H9 (cell line): ENCODE measurements at regions not wholly inside any gene's neighbourhood (a gene's known extent, or its start where the extent isn't known, plus 50 kb on each side); places are given as distances from the start of the nearest gene placed in this dataset.

Source experiments
- DNase-seq: peaks from one replicate; pipeline ENCODE4 v3.0.0-alpha.2; 2017
- H2AFZ ChIP-seq: one replicate; pipeline ENCODE4 v1.6.1; 2013; ENCODE audit warnings: mild to moderate bottlenecking, low read length, control low read depth, moderate library complexity
- H2AK5ac ChIP-seq: 2 replicates; pipeline ENCODE4 v1.6.1; 2013; ENCODE audit warnings: low read length, control low read depth, mixed read lengths; ENCODE audit not compliant: insufficient read length
- H2BK120ac ChIP-seq: one replicate; pipeline ENCODE4 v1.6.1; 2013; ENCODE audit warnings: low read depth, mild to moderate bottlenecking, low read length, control low read depth, inconsistent platforms; ENCODE audit not compliant: poor library complexity, severe bottlenecking
- H2BK12ac ChIP-seq: 2 replicates; pipeline ENCODE4 v1.6.1; 2013; ENCODE audit warnings: low read length, control low read depth, mixed read lengths, low read depth; ENCODE audit not compliant: insufficient read length
- H2BK15ac ChIP-seq: 2 replicates; pipeline ENCODE4 v1.6.1; 2013; ENCODE audit warnings: low read depth, low read length, control low read depth
- H2BK20ac ChIP-seq: one replicate; pipeline ENCODE4 v1.6.1; 2013; ENCODE audit warnings: low read depth, mild to moderate bottlenecking, low read length, control low read depth, inconsistent platforms; ENCODE audit not compliant: poor library complexity, severe bottlenecking
- H2BK5ac ChIP-seq: 2 replicates; pipeline ENCODE4 v1.6.1; 2013; ENCODE audit warnings: low read length, control low read depth, mixed read lengths; ENCODE audit not compliant: insufficient read length
- H3K14ac ChIP-seq: 2 replicates; pipeline ENCODE4 v1.6.1; 2013; ENCODE audit warnings: low read length, control low read depth; ENCODE audit not compliant: insufficient read depth
- H3K18ac ChIP-seq: 2 replicates; pipeline ENCODE4 v1.6.1; 2013; ENCODE audit warnings: low read depth, mild to moderate bottlenecking, mixed read lengths, low read length, control low read depth; ENCODE audit not compliant: insufficient read length
- H3K23ac ChIP-seq: 2 replicates; pipeline ENCODE4 v1.6.1; 2013; ENCODE audit warnings: low read length, control low read depth, mixed read lengths, low read depth; ENCODE audit not compliant: insufficient read length
- H3K23me2 ChIP-seq: 2 replicates; pipeline ENCODE4 v1.6.1; 2013; ENCODE audit warnings: low read depth, mild to moderate bottlenecking, mixed read lengths, low read length, control low read depth; ENCODE audit not compliant: insufficient read length, poor library complexity, severe bottlenecking
- H3K27ac ChIP-seq: 2 replicates; pipeline ENCODE4 v1.5.1; 2013; ENCODE audit warnings: low read length, control low read depth, mixed read lengths, low read depth; ENCODE audit not compliant: insufficient read length
- H3K27me3 ChIP-seq: 2 replicates; pipeline ENCODE4 v1.6.1; 2013; ENCODE audit warnings: low read length, control low read depth, inconsistent platforms; ENCODE audit not compliant: insufficient read depth
- H3K4ac ChIP-seq: 2 replicates; pipeline ENCODE4 v1.6.1; 2013; ENCODE audit warnings: low read depth, mild to moderate bottlenecking, control low read depth, inconsistent platforms, low read length, moderate library complexity
- H3K4me1 ChIP-seq: 2 replicates; pipeline ENCODE4 v1.6.1; 2013; ENCODE audit warnings: low read length, control low read depth, inconsistent platforms; ENCODE audit not compliant: insufficient read depth
- H3K4me2 ChIP-seq: 2 replicates; pipeline ENCODE4 v1.6.1; 2013; ENCODE audit warnings: low read length, control low read depth, mixed read lengths; ENCODE audit not compliant: insufficient read length, insufficient read depth
- H3K56ac ChIP-seq: 2 replicates; pipeline ENCODE4 v1.6.1; 2013; ENCODE audit warnings: low read depth, mild to moderate bottlenecking, mixed read lengths, low read length, control low read depth; ENCODE audit not compliant: insufficient read length
- H3K79me1 ChIP-seq: 2 replicates; pipeline ENCODE4 v1.6.1; 2013; ENCODE audit warnings: low read depth, mild to moderate bottlenecking, moderate library complexity, low read length, control low read depth, inconsistent platforms; ENCODE audit not compliant: insufficient read depth, poor library complexity, severe bottlenecking
- H3K79me2 ChIP-seq: 2 replicates; pipeline ENCODE4 v1.6.1; 2013; ENCODE audit warnings: low read length, control low read depth, inconsistent platforms; ENCODE audit not compliant: insufficient read depth
- H3K9ac ChIP-seq: 2 replicates; pipeline ENCODE4 v1.6.1; 2013; ENCODE audit warnings: low read length, control low read depth, mixed read lengths; ENCODE audit not compliant: insufficient read length; ENCODE audit errors: extremely low read depth
- H3K9me3 ChIP-seq: one replicate; pipeline ENCODE4 v1.6.1; 2013; ENCODE audit warnings: low read depth, low read length, inconsistent platforms; ENCODE audit not compliant: control insufficient read depth
- H3T11ph ChIP-seq: one replicate; pipeline ENCODE4 v1.6.1; 2013; ENCODE audit warnings: mild to moderate bottlenecking, low read length, control low read depth, inconsistent platforms
- H4K20me1 ChIP-seq: one replicate; pipeline ENCODE4 v1.6.1; 2013; ENCODE audit not compliant: control insufficient read depth, insufficient read length, insufficient read depth
- H4K5ac ChIP-seq: 2 replicates; pipeline ENCODE4 v1.6.1; 2013; ENCODE audit warnings: low read depth, mild to moderate bottlenecking, mixed read lengths, low read length, control low read depth; ENCODE audit not compliant: insufficient read length
- H4K8ac ChIP-seq: replicated peaks from 2 replicates; pipeline ENCODE4 v1.6.1; 2013; ENCODE audit warnings: low read length, control low read depth, mixed read lengths, low read depth; ENCODE audit not compliant: insufficient read length
- H4K91ac ChIP-seq: 2 replicates; pipeline ENCODE4 v1.6.1; 2013; ENCODE audit warnings: low read depth, mild to moderate bottlenecking, moderate library complexity, mixed read lengths, low read length, control low read depth; ENCODE audit not compliant: insufficient read length
- H3K27ac Mint-ChIP-seq, 3 experiments: 2 replicates in 2 of 3; 3 replicates in 1 of 3; pipeline ENCODE4 v1.8.0; 2020 to 2021; ENCODE audit warnings: mixed read lengths in 3 of 3, mild to moderate bottlenecking in 1 of 3, moderate library complexity in 1 of 3
- H3K27me3 Mint-ChIP-seq: 2 replicates; pipeline ENCODE4 v1.8.0; 2021; ENCODE audit warnings: low read depth, mild to moderate bottlenecking, moderate library complexity, mixed read lengths
- H3K36me3 Mint-ChIP-seq, 3 experiments: 2 replicates in 2 of 3; 3 replicates in 1 of 3; pipeline ENCODE4 v1.8.0; 2020 to 2021; ENCODE audit warnings: low read depth in 3 of 3, mixed read lengths in 3 of 3; ENCODE audit not compliant: insufficient read depth in 1 of 3
- H3K4me1 Mint-ChIP-seq, 2 experiments: 2 replicates each; pipeline ENCODE4 v1.8.0; 2020; ENCODE audit warnings: mixed read lengths in 2 of 2
- H3K4me3 Mint-ChIP-seq, 2 experiments: 2 replicates in 1 of 2; 3 replicates in 1 of 2; pipeline ENCODE4 v1.8.0; 2020 to 2021; ENCODE audit warnings: mild to moderate bottlenecking in 2 of 2, mixed read lengths in 2 of 2, moderate library complexity in 1 of 2
- H3K9me3 Mint-ChIP-seq, 2 experiments: 2 replicates in 1 of 2; 3 replicates in 1 of 2; pipeline ENCODE4 v1.8.0; 2020; ENCODE audit warnings: mild to moderate bottlenecking in 2 of 2, mixed read lengths in 2 of 2, moderate library complexity in 1 of 2
- CTCF ChIP-seq: fragments of 200-600 bp; sonication (generic); conservative IDR thresholded peaks from 3 replicates; pipeline ENCODE4 v1.8.0; 2021; ENCODE audit warnings: antibody characterized with exemption, mild to moderate bottlenecking
- WGBS: extraction: QIAGEN DNeasy Blood & Tissue Kit; methylation state at CpG from one replicate; pipeline ENCODE4 v1.1.7; 2013; ENCODE audit warnings: missing lambda C conversion rate, low lambda C conversion rate, mixed read lengths; ENCODE audit not compliant: insufficient read length; ENCODE audit errors: extremely low coverage; 5-methylcytosine and 5-hydroxymethylcytosine counted together

DNA sequence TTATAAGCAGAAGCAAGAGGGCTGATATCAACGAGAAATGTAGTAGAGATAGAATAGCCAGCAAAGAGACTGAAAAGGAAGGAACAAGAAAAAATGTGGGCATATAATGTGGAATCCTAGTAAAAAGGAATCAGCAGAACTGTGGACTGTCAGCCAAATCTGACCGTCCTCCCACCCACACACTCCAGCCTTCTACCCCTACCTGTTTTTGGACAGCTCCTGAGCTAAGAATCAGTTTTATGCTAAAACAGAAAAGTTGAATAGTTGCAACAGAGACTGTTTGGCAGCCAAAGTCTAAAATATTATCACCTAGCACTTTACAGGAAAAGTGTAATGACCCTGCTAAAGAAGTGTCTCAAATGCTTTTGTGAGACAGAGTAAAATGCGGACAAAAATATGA lies 533.3 kb upstream of the CXADR start:
- H2BK12ac ChIP-seq: no peak overlapping the region
- TF ChIP-seq CTCF: no peak
- no peak overlapping the region for H2AK5ac ChIP-seq
- H3K9ac ChIP-seq: no peak overlapping the region
- peaks cover 13 to 18% of the 10 kb centered on the region in 2 experiments for H3K4me1 Mint-ChIP-seq
- no peak overlapping the region for H3K14ac ChIP-seq
- H4K5ac ChIP-seq: no peak overlapping the region
- H2BK20ac ChIP-seq: no peak overlapping the region
- no peak overlapping the region for H4K91ac ChIP-seq
- no peaks in the 10 kb centered on the region for H3K79me1 ChIP-seq
- no peaks in the 10 kb centered on the region; the same call in 1 of the 2 replicates for H3K4me1 ChIP-seq
- no CpG with 5 or more reads among the region's 3 CpGs for WGBS
- H3K4me3 Mint-ChIP-seq: no peak overlapping the region
- no peak overlapping the region for H3T11ph ChIP-seq
- H4K8ac ChIP-seq: no peak overlapping the region
- no peaks in the 10 kb centered on the region for H3K36me3 Mint-ChIP-seq
- H3K56ac ChIP-seq: no peak overlapping the region
- H3K79me2 ChIP-seq: no peaks in the 10 kb centered on the region
- H3K27ac Mint-ChIP-seq: no peak overlapping the region
- H3K18ac ChIP-seq: no peak overlapping the region
- no peak overlapping the region for H3K27ac ChIP-seq
- H4K20me1 ChIP-seq: no peaks in the 10 kb centered on the region
- no peak overlapping the region for H2BK5ac ChIP-seq
- H2AFZ ChIP-seq: no peak overlapping the region
- no peak overlapping the region for H2BK15ac ChIP-seq
- no peaks in the 10 kb centered on the region for H3K9me3 ChIP-seq
- H3K4ac ChIP-seq: no peak overlapping the region
- no peak overlapping the region for H2BK120ac ChIP-seq
- H3K4me2 ChIP-seq: no peak overlapping the region
- no peaks in the 10 kb centered on the region for H3K9me3 Mint-ChIP-seq
- DNase-seq: no peak
- no peaks in the 10 kb centered on the region for H3K23me2 ChIP-seq
- no peak overlapping the region for H3K23ac ChIP-seq
- no peaks in the 10 kb centered on the region for H3K27me3 Mint-ChIP-seq
- no peaks in the 10 kb centered on the region for H3K27me3 ChIP-seq
